Head of caudate nucleus (tissue), 42 donors: ENCODE measurements at regions not wholly inside any gene's neighbourhood (a gene's known extent, or its start where the extent isn't known, plus 50 kb on each side); places are given as distances from the start of the nearest gene placed in this dataset.
"Not testable (repeated sequence)": the region's sequence is repeated elsewhere in the genome, so short reads cannot be mapped to it uniquely, and the experiment has no call there.

Experiments
- DNase-seq, 42 donors: peaks; one replicate each; pipeline versions ENCODE4 v3.0.0 to v3.0.0-alpha.2; 2020 to 2021; ENCODE audit warnings: mixed read lengths in 7 of 42
- intact Hi-C: fragments of 100-400 bp; cut with DNase I; formaldehyde crosslinking; loops from one replicate; pipeline ENCODE4 v1.15.0; 2022

DNA sequence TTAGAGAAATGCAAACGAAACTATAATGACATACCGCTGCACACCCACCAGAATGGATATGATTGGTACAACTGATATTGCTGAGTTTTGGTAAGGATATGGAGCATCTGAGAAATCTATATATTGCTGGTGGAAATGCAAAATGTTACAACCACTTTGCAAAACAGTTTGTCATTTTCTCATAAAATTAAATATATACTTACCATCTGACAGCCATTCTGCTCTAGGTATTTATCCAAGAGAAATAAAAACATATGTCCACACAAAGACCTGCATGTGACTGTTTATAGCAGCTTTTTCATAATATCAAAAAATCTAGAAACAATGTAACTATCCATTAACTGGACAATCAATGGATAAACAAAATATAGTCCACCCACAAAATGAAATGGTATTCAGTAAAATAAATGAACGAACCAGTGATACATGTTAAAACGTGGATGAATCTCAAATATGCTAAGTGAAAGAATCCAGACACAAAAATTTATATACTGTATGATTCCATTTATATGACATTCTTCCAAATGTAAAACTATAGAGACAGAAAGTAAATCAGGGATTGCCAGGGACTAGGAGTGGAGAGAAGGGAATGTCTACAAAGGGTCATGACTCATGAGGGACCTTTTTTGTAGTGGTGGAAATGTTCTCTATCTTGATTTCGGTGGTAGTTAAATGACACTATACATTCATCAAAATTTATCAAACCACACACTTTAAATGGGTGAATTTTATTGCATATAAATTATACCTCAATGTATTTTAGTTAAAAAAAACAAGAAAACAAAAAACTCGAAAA is 312.0 kb upstream of the GLI3 start:
- intact Hi-C loops = no loop called here
- DNase-seq = no peak

DNA sequence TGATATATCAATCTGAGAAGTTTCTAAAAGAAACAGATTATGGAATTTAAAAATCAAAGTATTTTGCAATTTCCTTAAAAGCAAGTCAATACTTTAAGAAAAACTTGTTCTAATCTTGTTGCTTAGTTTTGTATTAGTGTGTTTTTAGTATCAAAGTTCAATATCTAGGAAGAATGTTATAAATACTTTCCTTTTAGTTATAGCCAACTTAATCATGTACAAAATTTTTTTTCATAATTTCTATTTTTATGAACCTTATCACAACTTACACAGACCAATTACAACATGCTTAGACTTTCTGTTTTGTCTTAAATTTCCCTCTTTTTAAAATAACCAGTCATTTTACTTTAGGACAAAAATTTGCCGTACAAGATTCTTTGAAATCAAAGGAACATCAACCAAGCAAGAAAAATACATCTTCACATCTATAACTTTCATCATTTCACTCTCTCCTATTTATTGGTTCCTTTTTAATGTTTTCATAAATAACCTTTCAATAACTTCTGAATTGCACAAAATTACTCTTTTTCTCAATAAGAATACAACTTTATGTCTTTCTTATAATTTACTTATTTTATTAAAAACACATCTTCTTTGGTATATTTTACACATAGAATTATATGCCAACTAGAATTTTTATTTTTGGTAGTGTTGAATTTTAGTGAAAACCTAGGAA is 308.2 kb upstream of the GLI3 start:
- no peak for DNase-seq
- intact Hi-C loops = no loop called here

DNA sequence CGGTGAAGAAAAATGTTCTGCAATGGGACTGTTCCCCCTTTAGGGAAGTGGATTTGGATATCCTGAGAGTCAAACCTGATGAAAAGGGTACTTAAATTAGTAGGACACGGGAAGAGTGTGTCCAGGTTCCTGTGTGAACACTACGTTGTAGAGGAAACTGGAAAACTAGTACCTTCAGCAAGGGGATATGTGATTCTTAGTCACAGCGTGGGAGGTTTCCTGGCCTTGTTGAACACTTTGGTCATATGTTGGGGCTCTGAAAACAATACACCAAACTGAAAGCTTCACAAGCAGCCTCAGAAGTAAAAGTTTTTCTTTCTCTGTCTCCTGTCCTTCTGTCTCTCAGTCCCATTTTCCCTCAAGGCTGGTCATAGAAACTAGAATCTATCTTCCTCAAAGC is 306.9 kb upstream of the GLI3 start:
- intact Hi-C loops = no loop called here
- DNase-seq = no peak

DNA sequence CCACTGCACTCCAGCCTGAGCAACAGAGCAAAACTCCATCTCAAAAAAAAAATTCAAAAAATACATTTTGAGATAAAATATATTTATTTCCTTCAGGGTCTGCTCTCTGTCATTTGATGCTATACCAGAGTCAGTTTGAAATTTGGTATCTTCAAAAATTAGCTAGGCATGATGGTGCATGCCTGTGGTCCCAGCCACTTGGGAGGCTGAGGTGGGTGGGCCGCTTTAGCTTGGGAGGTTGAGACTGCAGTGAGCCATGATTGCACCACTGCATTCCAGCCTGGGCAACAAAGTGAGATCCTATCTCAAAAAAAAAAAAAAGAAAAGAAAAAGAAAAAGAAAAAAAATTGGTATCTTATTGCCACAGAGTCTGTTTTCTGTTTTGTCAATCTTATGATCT is 305.4 kb upstream of the GLI3 start:
- intact Hi-C loops, DNase-seq: not testable (repeated sequence)

DNA sequence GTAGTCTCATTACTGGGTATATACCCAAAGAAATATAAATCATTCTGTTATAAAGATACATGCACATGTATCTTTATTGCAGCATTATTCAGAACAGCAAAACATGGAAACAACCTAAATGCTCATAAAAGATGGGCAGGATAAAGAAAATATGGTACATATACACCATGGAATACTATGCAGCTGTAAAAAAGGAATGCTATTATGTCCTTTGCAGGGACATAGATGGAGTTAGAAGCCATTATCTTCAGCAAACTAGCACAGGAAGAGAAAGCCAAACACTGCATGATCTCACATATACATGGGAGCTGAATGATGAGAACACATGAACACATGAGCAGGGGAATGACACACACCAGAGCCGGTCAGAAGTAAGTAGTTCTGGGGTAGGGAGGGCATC is 297.4 kb upstream of the GLI3 start:
- intact Hi-C loops = no loop called here
- no peak for DNase-seq

DNA sequence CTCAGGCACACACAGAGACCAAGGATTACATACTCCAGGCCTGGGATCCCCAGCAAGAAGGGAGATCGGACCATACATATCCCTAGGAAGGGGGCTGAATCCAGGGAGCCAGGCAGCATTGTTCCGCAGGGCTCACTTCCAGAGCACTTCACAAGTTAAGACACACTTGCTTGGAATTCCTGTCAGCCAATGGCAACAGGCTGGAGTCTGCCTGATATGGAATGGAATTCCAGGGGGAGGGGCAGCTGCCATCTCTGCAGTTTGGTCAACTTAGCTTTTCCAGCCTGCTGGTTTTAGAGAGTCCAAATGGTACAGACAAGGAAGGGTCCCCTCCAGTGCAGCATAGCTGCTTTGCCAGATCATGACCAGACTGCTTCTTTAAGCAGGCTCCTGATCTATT is 290.0 kb upstream of the GLI3 start:
- intact Hi-C loops = no loop called here

DNA sequence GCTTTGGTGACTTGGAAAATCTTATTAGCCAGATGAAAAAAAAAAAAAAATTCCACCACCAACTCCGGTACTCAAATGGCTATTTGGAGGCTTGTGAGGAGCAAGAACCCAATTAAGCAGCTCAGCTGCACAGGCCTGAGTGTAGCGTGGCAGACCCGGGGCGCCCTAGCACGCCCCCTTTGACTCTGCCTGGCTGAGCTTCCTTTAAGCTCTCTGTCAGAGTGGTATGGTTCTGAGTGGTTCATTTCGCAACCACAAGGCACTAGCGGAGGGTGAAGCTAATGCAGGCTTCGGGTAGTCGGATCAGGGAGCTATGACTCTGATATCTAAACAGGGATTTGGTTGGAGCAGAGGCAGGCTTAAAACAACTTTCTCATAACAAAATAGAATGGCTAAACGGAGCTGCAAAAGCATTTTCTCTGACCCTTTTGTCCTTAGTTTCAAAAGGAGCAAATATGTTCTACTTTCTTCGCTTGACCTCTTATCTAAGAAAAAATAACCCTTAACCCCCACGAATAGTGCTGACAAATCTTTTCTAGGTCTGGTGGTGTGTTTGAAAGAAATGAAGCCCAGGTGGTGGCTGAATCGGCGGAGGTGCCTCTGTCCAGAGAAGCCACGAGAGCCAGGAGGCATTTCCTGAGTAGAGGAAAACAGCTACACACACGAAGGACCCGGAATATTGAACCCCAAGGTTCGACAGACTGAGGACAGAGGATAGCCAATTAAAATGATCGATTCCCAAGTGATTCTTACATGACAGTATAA is 285.4 kb upstream of the GLI3 start:
- intact Hi-C loops = no loop called here
- DNase-seq = peak in 16 of 42 donors; percentile 5 to 54 (median 14)

More for the DNA sequence above, 290.0 kb upstream of the GLI3 start:
- DNase-seq = no peak

DNA sequence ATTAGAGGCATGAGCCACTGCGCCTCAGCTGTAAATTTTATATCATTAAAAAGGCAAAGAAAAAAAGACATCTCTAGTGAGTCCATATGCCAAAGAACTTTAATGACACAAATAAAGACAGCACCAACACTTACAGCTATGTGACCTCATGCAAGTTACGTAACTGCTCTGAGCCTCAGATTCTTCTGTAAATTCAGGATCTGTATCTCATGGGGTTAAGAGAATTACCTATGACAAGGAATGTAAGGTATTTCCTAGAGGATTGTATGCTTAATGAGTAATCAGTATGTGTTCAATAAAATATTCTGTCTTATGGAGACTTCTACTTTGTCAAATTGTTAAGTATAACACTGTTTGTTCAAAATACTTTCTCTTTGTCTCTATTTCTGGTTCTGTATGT is 274.0 kb upstream of the GLI3 start:
- no peak for DNase-seq
- intact Hi-C loops = no loop called here

DNA sequence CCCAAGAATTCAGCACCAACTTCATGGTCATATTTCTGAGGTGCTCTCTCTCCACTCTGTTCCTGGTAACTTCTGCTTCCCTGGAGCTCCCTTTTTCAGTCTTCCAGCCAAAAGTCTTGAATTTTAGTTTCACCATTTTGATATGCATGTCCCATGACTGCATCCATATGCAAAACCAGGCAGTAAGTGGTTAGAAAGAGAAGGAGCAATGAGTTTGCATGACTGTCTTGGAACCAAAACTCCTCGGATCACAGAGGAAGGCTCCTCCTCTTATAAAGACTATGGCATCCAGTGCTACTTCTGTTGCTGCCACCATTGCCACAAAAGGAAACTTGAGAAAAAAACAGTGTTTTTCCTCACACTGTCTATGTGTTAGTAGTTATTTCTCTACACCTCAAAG is 269.1 kb upstream of the GLI3 start:
- intact Hi-C loops = no loop called here
- DNase-seq = no peak

DNA sequence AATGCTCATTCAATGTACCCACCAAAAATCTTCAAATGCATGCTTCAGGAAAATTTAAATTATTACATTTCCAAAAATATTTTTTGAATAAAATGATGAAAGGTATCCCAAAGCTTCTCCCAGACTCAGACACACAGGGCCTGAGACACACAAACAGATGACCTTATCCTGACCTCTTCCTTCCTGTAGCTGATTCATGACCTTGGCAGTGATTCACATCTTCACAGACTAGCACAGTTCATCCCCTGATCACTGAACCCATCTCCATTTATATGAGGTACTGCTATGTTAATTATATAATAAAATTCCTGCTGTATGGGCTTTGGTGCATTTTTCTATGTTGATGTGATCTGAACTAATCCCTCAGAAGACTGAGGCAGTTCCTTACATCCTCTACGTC is 265.0 kb upstream of the GLI3 start:
- intact Hi-C loops = no loop called here
- no peak for DNase-seq

DNA sequence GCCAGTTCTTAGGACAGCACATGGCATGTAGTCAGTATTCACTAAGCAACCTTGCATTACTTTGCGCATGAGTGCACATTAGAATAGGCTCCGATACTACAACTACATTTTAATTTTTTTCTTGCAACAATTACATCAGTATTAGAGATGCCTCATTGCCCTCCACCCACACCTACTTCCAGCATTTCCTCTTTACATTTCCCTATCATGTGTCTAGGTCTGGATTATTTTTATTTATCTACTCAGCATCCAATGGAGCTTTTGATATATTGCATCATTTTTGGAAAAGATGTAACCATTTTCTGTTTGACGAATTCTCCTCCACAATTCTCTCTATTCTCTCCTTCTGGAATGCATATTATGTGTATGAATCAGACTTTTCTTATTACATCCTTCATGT is 258.2 kb upstream of the GLI3 start:
- intact Hi-C loops = no loop called here
- DNase-seq = no peak

DNA sequence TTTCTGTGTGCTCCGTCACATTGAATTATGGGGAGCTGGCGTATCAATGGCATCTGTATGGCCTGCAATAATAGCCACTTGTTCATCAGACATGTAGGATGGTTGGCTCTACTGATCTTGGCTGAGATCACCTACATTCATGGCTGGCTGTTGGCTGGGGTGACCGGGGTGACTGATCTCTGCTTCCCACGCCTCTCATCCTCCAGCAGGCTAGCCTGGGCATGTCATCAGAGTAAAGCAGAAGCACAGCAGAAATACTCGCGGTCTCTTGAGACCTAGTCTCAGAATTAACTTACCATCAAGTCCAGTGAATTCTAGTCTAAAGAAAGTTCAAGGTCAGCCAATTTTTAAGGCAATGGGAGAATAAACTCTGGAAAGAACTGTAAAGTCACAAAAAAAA is 257.7 kb upstream of the GLI3 start:
- DNase-seq = peak in 2 of 42 donors; percentile 8 to 15
- intact Hi-C loops = no loop called here

DNA sequence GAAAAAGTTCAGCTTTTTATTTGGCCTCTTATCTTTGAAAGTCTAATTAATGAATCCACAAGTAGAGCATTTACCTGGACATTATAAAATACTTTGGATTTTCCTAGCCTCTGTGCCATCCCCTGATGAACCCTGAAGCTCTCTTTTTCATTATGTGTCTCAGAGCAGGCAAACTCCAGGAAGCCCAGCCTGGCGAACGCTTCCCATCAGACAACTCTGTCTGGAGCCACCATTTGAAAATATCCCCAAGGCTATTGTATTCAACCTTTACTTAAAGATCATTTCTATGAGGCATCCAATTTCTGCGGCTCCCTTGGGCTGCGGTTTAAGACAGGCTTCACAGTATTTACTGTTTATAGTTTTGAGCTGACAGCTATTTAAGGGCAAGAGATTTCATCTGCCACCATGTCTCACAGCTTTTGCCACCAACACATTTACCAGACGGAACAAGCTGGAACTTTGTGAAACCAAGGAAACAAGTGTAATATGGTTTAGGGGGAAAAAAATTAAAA is 257.2 kb upstream of the GLI3 start:
- DNase-seq = no peak
- intact Hi-C loops = no loop called here

DNA sequence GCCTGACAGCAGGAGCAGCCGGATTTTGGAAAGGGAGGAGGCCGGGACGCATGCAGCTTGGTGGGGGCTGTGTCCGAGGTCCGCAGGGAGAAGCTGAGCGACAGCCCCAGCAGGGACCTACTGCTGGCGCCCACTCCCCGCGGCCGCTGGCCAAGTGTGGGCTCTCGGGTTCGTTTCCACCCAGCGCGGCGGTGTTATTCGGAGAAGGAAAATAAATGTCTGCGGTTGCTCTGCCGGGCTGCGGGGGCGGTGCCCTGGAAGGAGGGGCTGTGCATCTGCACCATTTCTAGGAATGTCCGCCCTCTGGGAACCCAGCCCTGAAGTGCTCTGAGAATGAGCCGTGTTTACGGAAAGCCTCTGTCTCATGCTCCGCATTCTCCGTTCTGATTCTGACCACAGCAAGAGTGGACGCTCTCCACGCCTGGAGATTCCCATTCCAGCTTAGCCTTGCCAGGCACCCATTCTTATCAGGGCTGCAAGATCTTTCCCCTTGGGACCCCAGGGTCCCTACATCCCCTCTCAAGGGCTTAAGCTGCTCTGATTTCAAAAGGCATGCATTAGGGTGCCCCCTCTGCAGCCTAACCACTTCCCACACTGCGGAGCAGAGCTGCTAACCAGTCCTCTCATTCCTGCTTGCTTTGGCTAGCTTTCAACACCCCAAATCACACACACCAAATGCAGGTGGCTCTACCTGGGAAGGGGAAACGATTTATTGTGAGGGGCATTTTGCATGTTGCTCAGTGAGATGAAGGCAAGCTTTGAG is 256.6 kb upstream of the GLI3 start:
- intact Hi-C loops = no loop called here

DNA sequence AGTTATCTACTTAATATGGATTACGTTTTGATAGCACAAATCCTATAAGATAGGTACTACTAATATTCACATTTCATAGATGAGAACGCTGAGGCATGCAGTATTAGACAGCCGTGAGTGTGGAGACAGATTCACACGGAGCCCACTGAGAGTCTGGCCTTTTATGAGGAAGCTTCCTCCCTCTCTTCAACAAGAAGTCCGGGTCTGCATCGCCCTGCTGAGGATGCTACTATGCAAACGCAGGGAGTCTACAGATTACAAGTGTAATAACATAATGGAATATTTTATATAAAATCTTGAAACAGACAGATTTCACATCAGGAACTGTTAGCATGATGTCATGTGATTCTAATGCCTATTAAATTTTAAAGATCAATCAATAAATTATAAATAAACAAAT is 255.9 kb upstream of the GLI3 start:
- peak in 14 of 42 donors; percentile 8 to 53 (median 16) for DNase-seq
- intact Hi-C loops = no loop called here

More for the DNA sequence above, 256.6 kb upstream of the GLI3 start:
- peak; percentile 28 to 88 (median 63) for DNase-seq

DNA sequence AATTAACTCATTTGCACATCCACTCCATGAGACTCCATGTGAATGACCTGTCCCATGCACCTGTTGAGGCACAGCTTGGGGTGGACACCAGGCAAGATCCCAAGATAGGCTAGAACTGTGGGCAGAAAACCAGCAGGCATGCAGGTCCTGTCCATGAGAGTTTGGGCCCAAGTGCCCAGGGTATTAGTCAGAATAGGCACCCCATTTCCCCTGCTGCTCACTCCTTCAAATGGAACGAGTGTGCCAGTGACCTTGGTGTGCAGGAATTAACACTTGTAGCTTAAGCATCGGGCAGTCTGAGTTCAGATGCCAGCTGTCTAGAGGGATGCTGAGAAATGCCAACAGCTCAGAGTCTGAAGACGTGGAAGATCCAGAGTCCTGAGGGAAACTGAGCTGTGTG is 254.1 kb upstream of the GLI3 start:
- intact Hi-C loops = no loop called here
- DNase-seq = no peak

DNA sequence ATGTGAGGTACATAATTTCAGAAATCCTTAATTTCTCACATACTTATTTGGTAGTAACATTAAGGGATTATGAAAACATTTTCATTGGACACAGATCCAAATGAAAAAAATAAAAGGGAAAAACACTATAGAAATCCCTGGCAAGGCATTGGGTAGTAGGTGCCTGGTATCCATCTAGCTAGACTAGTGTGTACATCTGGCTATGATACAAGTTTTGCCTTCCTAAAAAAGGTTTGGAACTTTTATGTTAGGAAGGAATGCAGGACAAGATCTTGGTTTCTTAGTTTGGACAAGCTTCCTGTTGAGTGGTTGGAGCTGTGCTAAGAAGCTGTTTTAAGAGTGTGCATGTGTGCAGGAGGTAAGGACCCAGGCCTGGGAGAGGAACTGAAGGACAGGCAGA is 252.3 kb upstream of the GLI3 start:
- intact Hi-C loops = no loop called here
- no peak for DNase-seq

DNA sequence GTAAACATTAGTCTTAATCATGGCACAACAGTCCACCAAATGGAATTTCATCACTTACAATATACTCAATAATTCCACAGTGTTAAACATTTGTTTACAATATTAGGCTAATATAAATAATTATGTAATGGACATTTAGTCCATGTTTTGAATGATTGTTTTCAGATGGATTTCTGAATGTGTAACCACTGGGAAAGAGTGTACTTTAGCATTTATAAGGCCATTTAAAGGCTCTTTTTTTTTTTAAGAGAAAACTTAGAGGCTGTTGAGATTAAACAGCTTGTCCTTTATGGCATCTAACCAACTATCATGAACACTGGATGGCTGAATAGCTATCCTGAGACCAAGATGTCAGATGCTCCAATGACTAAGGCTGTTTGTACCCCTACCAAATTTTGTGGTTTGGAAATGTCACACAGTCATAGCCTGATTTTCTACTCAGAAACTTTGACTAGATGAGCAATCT is 248.3 kb upstream of the GLI3 start:
- no peak for DNase-seq
- intact Hi-C loops = no loop called here

DNA sequence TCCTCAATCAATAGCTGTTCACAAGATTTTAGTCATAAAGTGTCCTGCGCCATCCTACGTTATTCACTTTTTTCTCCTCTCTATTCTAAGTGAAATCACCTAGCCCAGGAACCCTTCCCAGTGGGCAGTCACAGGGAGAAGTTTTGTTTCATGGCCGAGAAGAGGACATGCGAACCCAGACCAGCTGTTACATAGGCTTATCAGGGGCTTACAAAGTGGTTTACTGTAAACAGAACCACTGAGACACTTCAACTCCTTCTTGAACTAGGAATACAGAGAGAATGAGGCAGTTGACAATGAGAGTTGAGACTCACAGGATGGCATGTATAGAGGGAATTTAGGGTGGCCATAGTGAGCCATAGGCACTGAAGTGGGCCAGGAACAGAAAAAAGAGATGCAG is 246.9 kb upstream of the GLI3 start:
- intact Hi-C loops = no loop called here
- DNase-seq = no peak
